ACC112 (cell line): ENCODE measurements at regions not wholly inside any gene's neighbourhood (a gene's known extent, or its start where the extent isn't known, plus 50 kb on each side); places are given as distances from the start of the nearest gene placed in this dataset.
A peak's percentile ranks its signal among the peaks of the same experiment; 100 is the strongest.

Source experiments
- H2AFZ ChIP-seq: fragments of 200-600 bp; sonication (generic); one replicate; pipeline ENCODE4 v1.6.0; 2017; ENCODE audit warnings: antibody characterized with exemption, low read length; ENCODE audit not compliant: unreplicated experiment
- H3K27ac ChIP-seq: fragments of 200-600 bp; sonication (generic); 2 replicates; pipeline ENCODE4 v1.5.1; 2014; ENCODE audit warnings: low read depth, mild to moderate bottlenecking, antibody characterized with exemption, low read length, moderate library complexity
- H3K27me3 ChIP-seq: fragments of 200-600 bp; sonication (generic); 2 replicates; pipeline ENCODE4 v1.6.1; 2014; ENCODE audit warnings: mild to moderate bottlenecking, antibody characterized with exemption, low read length, moderate library complexity, mixed read lengths; ENCODE audit not compliant: insufficient read depth
- H3K36me3 ChIP-seq: fragments of 200-600 bp; sonication (generic); 2 replicates; pipeline ENCODE4 v1.6.1; 2016; ENCODE audit warnings: mild to moderate bottlenecking, antibody characterized with exemption, low read length, moderate library complexity, mixed read lengths; ENCODE audit not compliant: insufficient read depth
- H3K4me1 ChIP-seq: fragments of 200-600 bp; sonication (generic); one replicate; pipeline ENCODE4 v1.6.1; 2016; ENCODE audit warnings: low read length, mixed read lengths; ENCODE audit not compliant: insufficient read depth, unreplicated experiment, control insufficient read depth
- H3K4me3 ChIP-seq: fragments of 200-600 bp; sonication (generic); 2 replicates; pipeline ENCODE4 v1.5.1; 2014; ENCODE audit warnings: mild to moderate bottlenecking, low read depth, low read length
- H3K79me2 ChIP-seq: fragments of 200-600 bp; sonication (generic); one replicate; pipeline ENCODE4 v1.6.0; 2016; ENCODE audit warnings: low read length; ENCODE audit not compliant: control insufficient read depth, unreplicated experiment, insufficient read depth

GRCh38 chr1:114331936-114332335 lies 178.3 kb upstream of the SYT6 start:
- Histone ChIP-seq H3K27ac (no peak overlapping the region), H3K4me3 (no peak overlapping the region), H3K79me2 (no peaks in the 10 kb centered on the region), H2AFZ (no peak overlapping the region), H3K36me3 (no peaks in the 10 kb centered on the region), H3K4me1 (no peaks in the 10 kb centered on the region), H3K27me3 (peaks cover 86% of the 10 kb centered on the region)

- Histone ChIP-seq H3K79me2 (no peaks in the 10 kb centered on the region), H3K27me3 (peaks cover 82% of the 10 kb centered on the region), H3K4me1 (no peaks in the 10 kb centered on the region), H3K27ac (no peak overlapping the region), H2AFZ (no peak overlapping the region), H3K36me3 (no peaks in the 10 kb centered on the region), H3K4me3 (no peak overlapping the region)
These were observed 176.8 kb upstream of the SYT6 start for GRCh38 chr1:114330451-114330983.

- Histone ChIP-seq H3K79me2 (no peaks in the 10 kb centered on the region), H3K36me3 (no peaks in the 10 kb centered on the region), H2AFZ (no peak overlapping the region), H3K27ac (no peak overlapping the region), H3K4me1 (no peaks in the 10 kb centered on the region), H3K27me3 (peaks cover 62% of the 10 kb centered on the region), H3K4me3 (no peak overlapping the region)
These were observed 174.8 kb upstream of the SYT6 start for GRCh38 chr1:114328361-114328904.

- Histone ChIP-seq H3K4me1 (peaks cover 16% of the 10 kb centered on the region), H3K4me3 (no peak overlapping the region), H2AFZ (no peak overlapping the region), H3K36me3 (no peaks in the 10 kb centered on the region), H3K27me3 (peaks cover 24% of the 10 kb centered on the region), H3K27ac (no peak overlapping the region), H3K79me2 (no peaks in the 10 kb centered on the region)
These were observed 170.9 kb upstream of the SYT6 start for GRCh38 chr1:114324662-114324965.

GRCh38 chr1:114323959-114324661 lies 170.4 kb upstream of the SYT6 start:
- no peaks in the 10 kb centered on the region for H3K79me2 ChIP-seq

GRCh38 chr1:114322734-114323133 lies 169.1 kb upstream of the SYT6 start:
- Histone ChIP-seq H3K36me3 (no peaks in the 10 kb centered on the region), H3K27ac (no peak overlapping the region), H3K4me1 (peaks cover 21% of the 10 kb centered on the region), H3K27me3 (peaks cover 7% of the 10 kb centered on the region), H3K4me3 (no peak overlapping the region), H2AFZ (no peak overlapping the region), H3K79me2 (no peaks in the 10 kb centered on the region)

More at GRCh38 chr1:114323959-114324661, 170.4 kb upstream of the SYT6 start:
- Histone ChIP-seq H3K36me3 (no peaks in the 10 kb centered on the region), H3K27ac (no peak overlapping the region), H2AFZ (no peak overlapping the region), H3K27me3 (peaks cover 19% of the 10 kb centered on the region), H3K4me3 (no peak overlapping the region), H3K4me1 (peaks cover 21% of the 10 kb centered on the region)

GRCh38 chr1:114322207-114322606 lies 168.5 kb upstream of the SYT6 start:
- Histone ChIP-seq H3K27ac (no peak overlapping the region), H3K4me1 (peaks cover 21% of the 10 kb centered on the region), H3K36me3 (no peaks in the 10 kb centered on the region), H2AFZ (no peak overlapping the region), H3K4me3 (no peak overlapping the region), H3K79me2 (no peaks in the 10 kb centered on the region), H3K27me3 (peaks cover 5% of the 10 kb centered on the region; the same call in 1 of the 2 replicates)

GRCh38 chr1:114320586-114320985 lies 166.9 kb upstream of the SYT6 start:
- Histone ChIP-seq H3K27ac (no peak overlapping the region), H3K79me2 (no peaks in the 10 kb centered on the region), H2AFZ (no peak overlapping the region), H3K27me3 (no peaks in the 10 kb centered on the region), H3K4me1 (peaks cover 24% of the 10 kb centered on the region), H3K36me3 (no peaks in the 10 kb centered on the region), H3K4me3 (no peak overlapping the region)

GRCh38 chr1:114319418-114319817 lies 165.7 kb upstream of the SYT6 start:
- no peaks in the 10 kb centered on the region for H3K79me2 ChIP-seq
- no peak overlapping the region; the same call in 1 of the 2 replicates for H3K27ac ChIP-seq
- peak overlapping the region; percentile 59 for H2AFZ ChIP-seq
- H3K27me3 ChIP-seq, result no peaks in the 10 kb centered on the region
- no peaks in the 10 kb centered on the region for H3K36me3 ChIP-seq
- peaks cover 25% of the 10 kb centered on the region for H3K4me1 ChIP-seq
- H3K4me3 ChIP-seq, result peak overlapping the region; percentile 5; the same call in 1 of the 2 replicates

GRCh38 chr1:114318961-114319360 lies 165.3 kb upstream of the SYT6 start:
- peaks cover 25% of the 10 kb centered on the region for H3K4me1 ChIP-seq
- H3K36me3 ChIP-seq, result no peaks in the 10 kb centered on the region
- peak overlapping the region; percentile 59 for H2AFZ ChIP-seq
- H3K27me3 ChIP-seq, result no peaks in the 10 kb centered on the region
- H3K27ac ChIP-seq, result no peak overlapping the region
- 0 out of 2 replicates have a peak overlapping the region, but pooled peaks have one; percentile 5 for H3K4me3 ChIP-seq
- no peaks in the 10 kb centered on the region for H3K79me2 ChIP-seq

GRCh38 chr1:114316204-114316603 lies 162.5 kb upstream of the SYT6 start:
- Histone ChIP-seq H3K27ac (no peak overlapping the region), H3K4me1 (peaks cover 27% of the 10 kb centered on the region), H3K4me3 (no peak overlapping the region), H3K79me2 (no peaks in the 10 kb centered on the region), H3K27me3 (no peaks in the 10 kb centered on the region), H2AFZ (no peak overlapping the region), H3K36me3 (no peaks in the 10 kb centered on the region)
